ENCODE measurements at regions not wholly inside any gene's neighbourhood (a gene's known extent, or its start where the extent isn't known, plus 50 kb on each side); places are given as distances from the start of the nearest gene placed in this dataset.

GRCh38 chr18:60134806-60135205, 235.0 kb downstream of the PMAIP1 start:
- DNase-seq (ENCODE audit: low spot score): no peak

- DNase-seq (ENCODE audit: low spot score): no peak
Measured at GRCh38 chr18:60130284-60130683, 230.5 kb downstream of the PMAIP1 start.

GRCh38 chr18:60123031-60123430, 223.2 kb downstream of the PMAIP1 start:
- DNase-seq (ENCODE audit: low spot score): no peak

GRCh38 chr18:60122339-60122738, 222.5 kb downstream of the PMAIP1 start:
- no peak for DNase-seq (ENCODE audit: low spot score)

- no peak for DNase-seq (ENCODE audit: low spot score)
Measured at GRCh38 chr18:60120231-60120750, 220.5 kb downstream of the PMAIP1 start.

- no peak for DNase-seq (ENCODE audit: low spot score)
Measured at GRCh38 chr18:60117321-60117720, 217.5 kb downstream of the PMAIP1 start.

GRCh38 chr18:60113396-60113795, 213.6 kb downstream of the PMAIP1 start:
- DNase-seq (ENCODE audit: low spot score): no peak

- no peak for DNase-seq (ENCODE audit: low spot score)
Measured at GRCh38 chr18:60112369-60112768, 212.6 kb downstream of the PMAIP1 start.

- DNase-seq (ENCODE audit: low spot score): no peak
Measured at GRCh38 chr18:60111525-60111924, 211.7 kb downstream of the PMAIP1 start.

- no peak for DNase-seq (ENCODE audit: low spot score)
Measured at GRCh38 chr18:60110836-60111235, 211.0 kb downstream of the PMAIP1 start.

- DNase-seq (ENCODE audit: low spot score): no peak
Measured at GRCh38 chr18:60100778-60101177, 201.0 kb downstream of the PMAIP1 start.

- DNase-seq (ENCODE audit: low spot score): no peak
Measured at GRCh38 chr18:60099709-60100108, 199.9 kb downstream of the PMAIP1 start.

GRCh38 chr18:60096428-60096827, 196.6 kb downstream of the PMAIP1 start:
- DNase-seq (ENCODE audit: low spot score): no peak

GRCh38 chr18:60092073-60092472, 192.3 kb downstream of the PMAIP1 start:
- no peak for DNase-seq (ENCODE audit: low spot score)

GRCh38 chr18:60090170-60090569, 190.4 kb downstream of the PMAIP1 start:
- no peak for DNase-seq (ENCODE audit: low spot score)

- no peak for DNase-seq (ENCODE audit: low spot score)
Measured at GRCh38 chr18:60082790-60083189, 183.0 kb downstream of the PMAIP1 start.

- no peak for DNase-seq (ENCODE audit: low spot score)
Measured at GRCh38 chr18:60082282-60082681, 182.5 kb downstream of the PMAIP1 start.

- DNase-seq (ENCODE audit: low spot score): no peak
Measured at GRCh38 chr18:60075477-60075876, 175.7 kb downstream of the PMAIP1 start.

GRCh38 chr18:60070631-60071030, 170.8 kb downstream of the PMAIP1 start:
- DNase-seq (ENCODE audit: low spot score): no peak

GRCh38 chr18:60069145-60069544, 169.3 kb downstream of the PMAIP1 start:
- no peak for DNase-seq (ENCODE audit: low spot score)

GRCh38 chr18:60067426-60068210, 167.8 kb downstream of the PMAIP1 start:
- DNase-seq (ENCODE audit: low spot score): no peak

GRCh38 chr18:60066219-60066975, 166.6 kb downstream of the PMAIP1 start:
- DNase-seq (ENCODE audit: low spot score): no peak

GRCh38 chr18:60064271-60064670, 164.5 kb downstream of the PMAIP1 start:
- no peak for DNase-seq (ENCODE audit: low spot score)

Data from RKO (cell line).